Activated CD4-positive, alpha-beta T cell treated with anti-CD3 and anti-CD28 coated beads, Interleukin-2, amount 10 ng/mL, durations not matched to agents 7 days and 5 days (primary cell): ENCODE measurements at regions not wholly inside any gene's neighbourhood (a gene's known extent, or its start where the extent isn't known, plus 50 kb on each side); places are given as distances from the start of the nearest gene placed in this dataset.
"Not testable (repeated sequence)": the region's sequence is repeated elsewhere in the genome, so short reads cannot be mapped to it uniquely, and the experiment has no call there.

Source experiments
- CTCF ChIA-PET: fragments of 350-600 bp; sonication (Branson Sonifier 250); formaldehyde crosslinking; loops from one replicate; lab custom pipeline; 2021; ENCODE audit warnings: antibody characterized with exemption; lab: Charles Lee
- POLR2A ChIA-PET: fragments of 350-600 bp; sonication (Branson Sonifier 250); formaldehyde crosslinking; loops from one replicate; lab custom pipeline; 2021; ENCODE audit warnings: antibody characterized with exemption; lab: Charles Lee
- DNase-seq: peaks from one replicate; pipeline ENCODE4 v3.0.0-alpha.2; 2020
- H3K27ac Mint-ChIP-seq: one replicate; pipeline ENCODE4 v1.8.0; 2021; ENCODE audit warnings: mild to moderate bottlenecking, moderate library complexity, mixed read lengths
- H3K27me3 Mint-ChIP-seq: one replicate; pipeline ENCODE4 v1.8.0; 2021; ENCODE audit warnings: mixed read lengths
- H3K36me3 Mint-ChIP-seq: one replicate; pipeline ENCODE4 v1.8.0; 2021; ENCODE audit warnings: low read depth, mixed read lengths
- H3K4me1 Mint-ChIP-seq: one replicate; pipeline ENCODE4 v1.8.0; 2021; ENCODE audit warnings: mixed read lengths
- H3K4me3 Mint-ChIP-seq: one replicate; pipeline ENCODE4 v1.8.0; 2021; ENCODE audit warnings: mild to moderate bottlenecking, moderate library complexity, mixed read lengths
- H3K9me3 Mint-ChIP-seq: one replicate; pipeline ENCODE4 v1.8.0; 2021; ENCODE audit warnings: mixed read lengths

DNA sequence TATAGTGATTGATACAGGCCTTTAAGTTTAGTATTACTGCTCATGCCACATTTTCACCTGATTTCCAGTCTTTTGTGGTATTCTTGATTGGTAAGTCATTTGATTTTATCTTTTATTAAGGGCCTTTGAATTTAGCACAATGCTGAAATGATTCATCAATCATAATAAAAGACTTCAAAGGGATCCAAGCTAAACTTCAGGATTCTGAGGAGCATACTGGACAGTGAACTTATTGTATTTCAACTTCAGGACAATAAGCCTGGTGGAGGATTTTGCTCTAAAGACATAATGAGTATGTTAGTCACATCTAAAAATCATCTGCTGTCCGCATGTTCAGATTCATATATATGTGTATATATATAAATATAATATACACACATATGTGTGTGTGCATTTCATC lies 233.3 kb downstream of the SETD4 start:
- ChIA-PET POLR2A (no interaction called here), CTCF (interaction anchor here (0.7 kb wide), 1 partner anchor 12 kb away, joined by 3 read pairs; no protein-coding TSS in a partner anchor)
- Mint-ChIP-seq H3K4me1 (no peaks in the 10 kb centered on the region), H3K4me3 (no peak overlapping the region), H3K9me3 (peaks cover 2% of the 10 kb centered on the region), H3K27me3 (peaks cover 17% of the 10 kb centered on the region), H3K27ac (no peak overlapping the region), H3K36me3 (no peaks in the 10 kb centered on the region)
- no peak for DNase-seq

GRCh38 chr21:35825370-35826353 lies 234.7 kb downstream of the SETD4 start:
- CTCF ChIA-PET = no interaction called here
- Mint-ChIP-seq H3K27ac (no peak overlapping the region), H3K36me3 (no peaks in the 10 kb centered on the region), H3K4me1 (no peaks in the 10 kb centered on the region), H3K4me3 (no peak overlapping the region), H3K9me3 (peaks cover 3% of the 10 kb centered on the region), H3K27me3 (peaks cover 13% of the 10 kb centered on the region)
- no peak for DNase-seq
- POLR2A ChIA-PET = no interaction called here

- H3K4me1 Mint-ChIP-seq = no peaks in the 10 kb centered on the region
- DNase-seq = no peak
- H3K9me3 Mint-ChIP-seq = peaks cover 3% of the 10 kb centered on the region
- H3K27me3 Mint-ChIP-seq = peaks cover 10% of the 10 kb centered on the region
- no peak overlapping the region for H3K4me3 Mint-ChIP-seq
- CTCF ChIA-PET = no interaction called here
- POLR2A ChIA-PET = no interaction called here
- H3K27ac Mint-ChIP-seq = no peak overlapping the region
- no peaks in the 10 kb centered on the region for H3K36me3 Mint-ChIP-seq
Measured at GRCh38 chr21:35824136-35824535, 236.2 kb downstream of the SETD4 start.

DNA sequence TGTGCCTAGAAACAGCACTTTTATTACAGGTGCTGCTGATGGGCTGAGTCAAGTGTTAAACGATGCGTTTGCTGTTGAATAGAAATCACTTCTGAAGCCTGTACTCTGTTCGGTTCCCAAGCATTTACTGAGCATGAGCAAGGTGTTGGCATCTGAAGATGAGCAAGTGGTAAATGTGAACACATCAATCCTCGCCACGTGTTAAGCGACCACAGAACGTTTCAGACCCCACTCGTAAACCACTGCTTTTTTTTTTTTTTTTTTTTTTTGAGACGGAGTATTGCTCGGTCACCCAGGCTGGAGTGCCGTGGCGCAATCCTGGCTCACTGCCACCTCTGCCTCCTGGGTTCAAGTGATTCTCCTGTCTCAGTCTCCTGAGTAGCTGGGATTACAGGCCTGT lies 241.2 kb downstream of the SETD4 start:
- Mint-ChIP-seq H3K27ac (no peak overlapping the region), H3K36me3 (no peaks in the 10 kb centered on the region), H3K27me3 (no peaks in the 10 kb centered on the region), H3K4me1 (no peaks in the 10 kb centered on the region), H3K4me3 (no peak overlapping the region), H3K9me3 (peaks cover 3% of the 10 kb centered on the region)
- POLR2A ChIA-PET = no interaction called here
- CTCF ChIA-PET = interaction anchor here (1.0 kb wide), 1 partner anchor 15 kb away, joined by 7 read pairs; no protein-coding TSS in a partner anchor
- DNase-seq = no peak

DNA sequence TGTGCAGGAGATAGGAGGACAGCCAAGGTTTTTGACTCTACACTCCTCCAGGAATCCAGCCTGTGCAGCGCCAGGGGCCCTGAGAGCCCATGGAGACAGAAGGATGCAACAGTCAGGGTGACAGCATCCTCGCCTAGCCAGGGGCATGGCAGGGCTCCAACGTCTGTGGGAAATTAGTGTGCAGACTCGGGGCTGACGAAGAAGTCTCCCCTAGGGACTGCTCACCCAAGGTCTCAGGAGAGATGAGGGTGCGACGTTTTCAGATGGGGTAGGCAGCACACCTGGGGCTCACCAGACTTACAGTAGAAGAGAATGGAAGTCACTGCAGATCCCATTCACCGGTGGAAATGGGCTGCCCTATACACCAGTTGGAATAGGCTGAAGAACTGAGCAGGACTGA lies 241.7 kb downstream of the SETD4 start:
- H3K27ac Mint-ChIP-seq = no peak overlapping the region
- H3K4me3 Mint-ChIP-seq = no peak overlapping the region
- H3K36me3 Mint-ChIP-seq = no peaks in the 10 kb centered on the region
- ChIA-PET POLR2A (no interaction called here), CTCF (no interaction called here)
- no peaks in the 10 kb centered on the region for H3K4me1 Mint-ChIP-seq
- H3K27me3 Mint-ChIP-seq = no peaks in the 10 kb centered on the region
- H3K9me3 Mint-ChIP-seq = peaks cover 3% of the 10 kb centered on the region
- DNase-seq = no peak

DNA sequence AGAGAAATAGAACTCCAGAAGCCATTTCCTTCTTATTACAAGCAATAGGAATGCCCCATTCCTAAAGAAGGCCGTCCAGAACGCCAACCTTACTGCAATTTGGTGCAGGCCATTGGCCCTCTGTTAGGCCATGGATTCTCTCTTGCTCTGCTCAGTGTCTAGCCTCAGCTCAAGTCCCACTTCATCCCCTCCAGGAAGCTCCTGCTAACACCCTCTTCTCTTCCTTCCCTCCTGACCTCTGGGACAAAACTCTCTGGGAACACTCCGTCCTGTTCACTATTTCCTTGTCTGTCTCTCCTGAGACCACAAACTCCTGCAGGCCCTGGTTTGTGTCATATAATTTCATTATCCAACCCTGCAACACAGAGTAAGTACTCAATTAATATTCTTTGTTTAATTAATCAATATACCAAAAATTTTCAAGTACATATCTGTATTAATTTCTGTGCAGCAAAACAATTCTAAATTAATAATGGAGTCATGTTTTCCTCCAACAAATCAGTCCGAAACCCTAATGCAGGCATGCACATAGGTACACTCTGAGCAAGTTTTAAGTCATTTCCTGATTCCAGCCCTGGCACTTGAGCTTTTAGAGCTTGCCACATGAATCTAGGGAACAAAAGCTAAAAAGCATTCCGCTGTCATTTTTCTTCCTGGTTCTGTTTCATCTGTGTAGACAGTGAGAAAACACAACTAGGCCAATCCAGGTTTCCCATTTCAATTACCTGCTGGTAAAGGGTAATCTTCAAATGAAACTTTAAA lies 245.3 kb downstream of the SETD4 start:
- POLR2A ChIA-PET = no interaction called here
- Mint-ChIP-seq H3K9me3 (no peaks in the 10 kb centered on the region), H3K4me1 (no peaks in the 10 kb centered on the region), H3K4me3 (no peak overlapping the region), H3K27ac (no peak overlapping the region), H3K27me3 (no peaks in the 10 kb centered on the region), H3K36me3 (no peaks in the 10 kb centered on the region)
- CTCF ChIA-PET = no interaction called here
- DNase-seq = no peak

DNA sequence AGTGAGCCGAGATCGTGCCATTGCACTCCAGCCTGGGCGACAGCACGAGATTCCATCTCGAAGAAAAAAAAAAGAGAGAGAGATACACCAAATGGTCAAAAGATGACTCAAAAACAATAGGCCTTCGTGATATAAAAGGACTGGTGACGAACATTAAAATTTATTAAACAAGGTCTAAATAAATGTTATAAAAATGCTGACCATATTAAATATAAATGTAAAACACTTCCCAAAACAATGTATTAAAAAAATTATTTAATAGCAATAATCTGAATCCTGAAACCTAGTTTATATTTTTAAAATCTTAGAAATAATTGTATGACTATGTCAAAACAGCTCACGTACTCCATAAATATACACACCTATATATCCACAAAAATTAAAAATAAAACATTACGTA lies 247.6 kb downstream of the SETD4 start:
- Mint-ChIP-seq H3K9me3 (no peaks in the 10 kb centered on the region), H3K36me3 (no peaks in the 10 kb centered on the region), H3K27ac (no peak overlapping the region), H3K27me3 (no peaks in the 10 kb centered on the region), H3K4me1 (no peaks in the 10 kb centered on the region), H3K4me3 (no peak overlapping the region)
- ChIA-PET CTCF (no interaction called here), POLR2A (no interaction called here)
- DNase-seq = no peak

- CTCF ChIA-PET = no interaction called here
- H3K27ac Mint-ChIP-seq = no peak overlapping the region
Measured at GRCh38 chr21:35811191-35811806, 249.0 kb downstream of the SETD4 start.

DNA sequence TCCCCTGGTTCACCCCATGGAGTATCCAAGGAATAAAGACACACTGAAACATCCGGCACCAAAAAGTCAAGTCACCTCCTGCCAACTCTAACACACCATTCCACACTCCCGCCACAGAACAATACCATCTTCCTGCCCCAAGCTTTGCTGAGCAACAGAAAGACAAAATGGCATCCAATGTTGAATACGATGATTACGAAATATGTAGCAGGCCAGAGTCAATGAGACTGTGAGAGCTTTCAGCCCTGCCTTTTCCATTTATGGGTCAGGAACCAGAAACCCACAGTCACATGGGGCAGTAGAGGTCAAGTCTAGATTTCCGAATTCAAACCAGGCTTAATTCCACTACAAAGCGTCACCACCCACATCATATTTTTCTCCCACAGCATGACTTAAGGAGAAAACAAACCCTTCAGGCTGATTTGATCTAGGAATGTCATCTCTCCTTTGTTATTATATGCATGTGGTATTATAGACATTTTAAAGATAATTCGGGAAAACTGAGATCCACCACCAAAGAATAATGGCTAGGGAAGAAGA lies 249.8 kb downstream of the SETD4 start:
- POLR2A ChIA-PET = no interaction called here

More at GRCh38 chr21:35811191-35811806, 249.0 kb downstream of the SETD4 start:
- no peaks in the 10 kb centered on the region for H3K36me3 Mint-ChIP-seq
- POLR2A ChIA-PET = no interaction called here
- no peak for DNase-seq
- H3K4me3 Mint-ChIP-seq = no peak overlapping the region
- no peaks in the 10 kb centered on the region for H3K9me3 Mint-ChIP-seq
- no peaks in the 10 kb centered on the region for H3K4me1 Mint-ChIP-seq
- H3K27me3 Mint-ChIP-seq = no peaks in the 10 kb centered on the region

DNA sequence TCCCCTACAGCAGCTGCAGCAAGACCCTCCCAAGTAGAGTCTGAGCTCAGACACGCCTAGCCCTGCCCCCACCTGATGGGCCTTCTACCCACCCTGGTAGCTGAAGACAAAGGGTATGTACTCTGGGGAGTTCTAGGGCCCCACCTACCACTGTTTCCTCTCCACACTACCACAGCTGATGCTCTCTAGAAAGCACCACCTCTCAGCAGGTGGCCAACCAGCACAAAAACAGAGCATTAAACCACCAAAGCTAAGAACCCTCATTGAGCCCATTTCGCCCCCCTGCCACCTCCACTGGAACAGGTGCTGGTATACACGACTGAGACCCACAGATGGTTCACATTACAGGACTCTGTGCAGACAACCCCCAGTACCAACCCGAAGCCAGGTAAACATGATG lies 258.9 kb downstream of the SETD4 start:
- Mint-ChIP-seq H3K4me3 (no peak overlapping the region), H3K27ac (peak overlapping the region; percentile 26), H3K27me3 (peaks cover 11% of the 10 kb centered on the region), H3K9me3 (peaks cover 8% of the 10 kb centered on the region), H3K4me1 (no peaks in the 10 kb centered on the region), H3K36me3 (no peaks in the 10 kb centered on the region)
- CTCF ChIA-PET = interaction anchor here (0.9 kb wide), 1 partner anchor 1056 kb away, joined by 3 read pairs; no protein-coding TSS in a partner anchor
- POLR2A ChIA-PET = no interaction called here
- no peak for DNase-seq

More for the DNA sequence above, 249.8 kb downstream of the SETD4 start:
- no peaks in the 10 kb centered on the region for H3K4me1 Mint-ChIP-seq
- H3K9me3 Mint-ChIP-seq = no peaks in the 10 kb centered on the region
- no peak for DNase-seq
- CTCF ChIA-PET = no interaction called here
- no peaks in the 10 kb centered on the region for H3K27me3 Mint-ChIP-seq
- H3K4me3 Mint-ChIP-seq = no peak overlapping the region
- no peak overlapping the region for H3K27ac Mint-ChIP-seq
- no peaks in the 10 kb centered on the region for H3K36me3 Mint-ChIP-seq

- H3K36me3 Mint-ChIP-seq = not testable (repeated sequence)
- CTCF ChIA-PET = interaction anchor here (0.9 kb wide), 1 partner anchor 1055 kb away, joined by 3 read pairs; no protein-coding TSS in a partner anchor
Measured at GRCh38 chr21:35800796-35801385, 259.4 kb downstream of the SETD4 start.

DNA sequence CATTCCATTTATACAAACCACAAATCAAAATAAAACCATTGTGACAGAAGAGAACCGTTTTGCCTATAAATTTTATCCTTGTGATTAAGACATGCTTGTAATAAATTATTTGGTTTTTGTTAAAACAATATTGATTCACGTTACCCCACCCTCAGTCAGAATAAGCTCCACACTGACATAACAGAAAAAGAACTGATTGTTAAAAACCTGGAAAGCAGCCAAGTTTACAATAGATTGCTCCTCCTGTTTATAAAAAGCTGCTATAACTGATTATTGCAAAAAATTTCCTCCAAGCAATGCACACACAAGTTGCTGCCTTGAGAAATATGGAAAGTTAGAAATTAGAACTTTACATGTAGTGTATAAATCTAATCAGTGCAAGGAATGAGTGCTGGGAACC lies 263.5 kb downstream of the SETD4 start:
- no peaks in the 10 kb centered on the region for H3K4me1 Mint-ChIP-seq
- ChIA-PET POLR2A (no interaction called here), CTCF (no interaction called here)
- no peak overlapping the region for H3K4me3 Mint-ChIP-seq
- H3K9me3 Mint-ChIP-seq = peaks cover 5% of the 10 kb centered on the region
- no peak for DNase-seq
- no peaks in the 10 kb centered on the region for H3K36me3 Mint-ChIP-seq
- peaks cover under 1% of the 10 kb centered on the region for H3K27me3 Mint-ChIP-seq
- no peak overlapping the region for H3K27ac Mint-ChIP-seq

More at GRCh38 chr21:35800796-35801385, 259.4 kb downstream of the SETD4 start:
- POLR2A ChIA-PET, H3K4me1 Mint-ChIP-seq, DNase-seq, H3K9me3 Mint-ChIP-seq, H3K4me3 Mint-ChIP-seq: not testable (repeated sequence)
- Mint-ChIP-seq H3K27me3 (peaks cover 11% of the 10 kb centered on the region), H3K27ac (peak overlapping the region; percentile 26)
